ENCODE measurements at regions not wholly inside any gene's neighbourhood (a gene's known extent, or its start where the extent isn't known, plus 50 kb on each side); places are given as distances from the start of the nearest gene placed in this dataset.

- H3K27ac ChIP-seq = no peak overlapping the region
- TF ChIP-seq ZFX (IDR thresholded peaks at IDR 0.05; ENCODE audit: borderline replicate concordance) (no peak), CTCF (IDR thresholded peaks at IDR 0.05) (no peak)
Measured at GRCh38 chr10:6737758-6738111, 157.7 kb upstream of the PRKCQ start.

- TF ChIP-seq CTCF (IDR thresholded peaks at IDR 0.05) (no peak), ZFX (IDR thresholded peaks at IDR 0.05; ENCODE audit: borderline replicate concordance) (no peak)
- no peak overlapping the region for H3K27ac ChIP-seq
Measured at GRCh38 chr10:6737080-6737641, 157.1 kb upstream of the PRKCQ start.

- no peak for TF ChIP-seq CTCF (IDR thresholded peaks at IDR 0.05)
- no peak for TF ChIP-seq ZFX (IDR thresholded peaks at IDR 0.05; ENCODE audit: borderline replicate concordance)
- no peak overlapping the region for H3K27ac ChIP-seq
Measured at GRCh38 chr10:6734286-6734685, 154.2 kb upstream of the PRKCQ start.

GRCh38 chr10:6729861-6730344, 149.8 kb upstream of the PRKCQ start:
- H3K27ac ChIP-seq = no peak overlapping the region
- TF ChIP-seq ZFX (IDR thresholded peaks at IDR 0.05; ENCODE audit: borderline replicate concordance) (no peak), CTCF (IDR thresholded peaks at IDR 0.05) (no peak)

- H3K27ac ChIP-seq = no peak overlapping the region
- TF ChIP-seq CTCF (IDR thresholded peaks at IDR 0.05) (no peak), ZFX (IDR thresholded peaks at IDR 0.05; ENCODE audit: borderline replicate concordance) (no peak)
Measured at GRCh38 chr10:6729071-6729774, 149.1 kb upstream of the PRKCQ start.

GRCh38 chr10:6726924-6727323, 146.8 kb upstream of the PRKCQ start:
- no peak for TF ChIP-seq CTCF (IDR thresholded peaks at IDR 0.05)
- TF ChIP-seq ZFX (IDR thresholded peaks at IDR 0.05; ENCODE audit: borderline replicate concordance) = no peak
- H3K27ac ChIP-seq = no peak overlapping the region

- H3K27ac ChIP-seq = no peak overlapping the region
Measured at GRCh38 chr10:6722616-6723004, 142.5 kb upstream of the PRKCQ start.

More at GRCh38 chr10:6722616-6723004, 142.5 kb upstream of the PRKCQ start:
- TF ChIP-seq ZFX (IDR thresholded peaks at IDR 0.05; ENCODE audit: borderline replicate concordance) = no peak
- TF ChIP-seq CTCF (IDR thresholded peaks at IDR 0.05) = no peak
